HG02870 (cell line): ENCODE measurements at regions not wholly inside any gene's neighbourhood (a gene's known extent, or its start where the extent isn't known, plus 50 kb on each side); places are given as distances from the start of the nearest gene placed in this dataset.

Experiments
- ATAC-seq: cut with Tn5 transposase; IDR thresholded peaks from one replicate; pipeline ENCODE4 v1.9.1; 2021; ENCODE audit warnings: mild to moderate bottlenecking, moderate library complexity; ENCODE audit not compliant: unreplicated experiment

DNA sequence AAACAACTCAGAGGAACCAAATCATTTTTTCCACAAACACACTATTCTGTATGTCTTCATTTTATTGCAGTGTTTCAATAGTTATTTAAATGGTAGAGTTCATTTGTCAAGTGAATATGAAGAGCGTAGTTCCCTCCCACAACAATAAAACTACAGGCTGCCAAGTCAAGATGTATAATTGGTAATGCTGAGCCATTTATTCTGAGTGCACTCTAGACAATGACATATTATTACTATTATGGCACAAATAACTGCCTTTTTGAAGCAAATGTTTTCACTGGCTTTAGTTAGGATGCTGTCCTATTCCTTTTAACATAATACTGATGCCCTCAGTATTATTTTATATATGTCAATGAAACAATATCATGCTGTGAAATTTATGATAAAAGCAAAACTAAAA lies 102.7 kb upstream of the PCDH15 start:
- ATAC-seq = no peak

DNA sequence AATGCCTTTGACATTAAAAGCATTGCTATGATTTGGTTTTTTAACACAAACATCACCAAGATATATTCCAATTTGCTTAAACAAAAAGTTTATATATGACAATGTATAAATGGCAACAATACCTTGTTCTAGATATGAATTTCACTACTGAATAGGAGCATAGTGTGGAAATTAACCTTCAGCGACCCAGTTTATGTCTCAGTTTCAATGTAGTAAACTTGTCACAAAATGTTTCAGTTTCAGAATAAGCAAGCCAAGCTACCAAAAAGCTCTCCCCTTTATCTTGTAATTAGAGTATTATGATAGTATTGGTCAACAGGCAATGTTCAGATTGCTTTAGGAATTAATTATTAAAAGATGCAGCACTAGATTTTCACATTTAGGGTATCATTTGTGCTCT lies 99.6 kb upstream of the PCDH15 start:
- ATAC-seq = no peak

DNA sequence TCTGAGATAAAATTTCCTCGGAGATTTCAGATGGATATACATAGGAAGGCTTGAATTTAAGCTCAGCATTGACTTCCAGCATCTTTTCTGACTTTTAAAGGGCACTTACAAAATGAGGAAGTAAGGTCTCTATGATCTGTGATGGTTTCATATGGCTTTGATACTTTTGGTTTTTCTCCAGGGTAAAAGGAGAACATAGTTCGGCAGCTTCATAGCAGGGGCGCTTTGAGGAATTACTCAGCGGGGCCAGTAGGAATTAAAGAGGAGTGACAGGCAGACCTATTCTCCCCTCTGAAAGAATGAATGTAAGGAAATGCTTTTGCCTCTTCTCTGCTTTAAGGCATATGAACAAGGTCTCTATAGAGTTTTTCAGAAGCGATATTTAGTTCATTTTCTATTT lies 80.0 kb upstream of the PCDH15 start:
- ATAC-seq = no peak

DNA sequence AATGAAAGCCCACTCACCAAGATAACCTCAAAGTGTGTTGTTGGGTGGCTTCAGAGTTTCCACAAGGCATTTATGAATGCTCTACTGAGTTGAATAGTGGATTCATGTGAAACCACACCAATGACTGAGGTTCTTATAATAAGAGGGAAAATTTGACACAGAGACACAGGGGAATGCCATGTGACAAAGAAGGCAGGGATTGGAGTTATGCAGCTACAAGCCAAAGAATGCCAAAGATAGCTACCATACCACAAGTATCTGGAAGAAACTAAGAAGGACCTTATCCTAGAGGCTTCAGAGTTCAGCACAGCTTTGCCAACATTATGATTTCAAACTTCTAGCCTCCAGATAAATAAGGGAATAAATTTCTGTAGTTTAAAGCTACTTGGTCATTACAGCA lies 68.0 kb upstream of the PCDH15 start:
- ATAC-seq = no peak

DNA sequence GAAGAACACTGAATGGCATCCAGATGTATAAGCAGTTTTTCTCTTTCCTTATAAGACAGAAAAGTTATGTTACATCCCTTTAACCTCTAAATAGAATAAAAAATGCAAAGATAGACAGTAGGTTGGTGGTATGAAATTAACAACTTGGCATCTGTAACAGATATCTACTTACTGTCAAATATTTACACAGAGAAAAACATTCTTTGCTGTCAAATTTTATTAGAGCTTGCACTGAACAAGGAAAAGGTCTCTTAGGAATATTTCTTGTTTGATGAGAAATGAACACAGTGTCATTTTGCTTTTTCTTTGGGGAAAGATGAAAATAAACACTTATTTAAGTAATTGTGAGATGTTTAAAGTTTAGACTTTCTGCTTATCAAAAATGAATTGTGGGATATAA lies 65.6 kb upstream of the PCDH15 start:
- ATAC-seq = no peak

DNA sequence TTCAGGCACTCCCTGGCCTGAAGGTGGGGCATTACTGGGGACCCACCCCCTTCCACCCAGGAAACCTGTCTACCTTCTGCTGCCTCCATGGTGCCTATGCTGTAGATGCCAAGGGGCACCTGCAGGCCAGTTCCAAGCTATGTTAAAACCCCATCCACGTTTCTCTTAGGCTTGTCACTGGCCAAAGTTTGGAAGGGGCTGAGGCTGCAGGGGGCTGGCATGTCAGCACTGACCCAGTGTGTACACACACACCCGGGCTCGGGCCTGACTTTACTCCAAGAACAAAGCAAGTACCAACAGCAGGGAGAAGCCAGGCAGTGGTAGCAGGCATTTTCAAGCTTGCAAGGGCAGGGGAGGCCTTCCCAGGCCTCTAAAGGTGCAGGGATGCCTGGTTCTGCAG lies 53.8 kb upstream of the PCDH15 start:
- ATAC-seq = no peak

DNA sequence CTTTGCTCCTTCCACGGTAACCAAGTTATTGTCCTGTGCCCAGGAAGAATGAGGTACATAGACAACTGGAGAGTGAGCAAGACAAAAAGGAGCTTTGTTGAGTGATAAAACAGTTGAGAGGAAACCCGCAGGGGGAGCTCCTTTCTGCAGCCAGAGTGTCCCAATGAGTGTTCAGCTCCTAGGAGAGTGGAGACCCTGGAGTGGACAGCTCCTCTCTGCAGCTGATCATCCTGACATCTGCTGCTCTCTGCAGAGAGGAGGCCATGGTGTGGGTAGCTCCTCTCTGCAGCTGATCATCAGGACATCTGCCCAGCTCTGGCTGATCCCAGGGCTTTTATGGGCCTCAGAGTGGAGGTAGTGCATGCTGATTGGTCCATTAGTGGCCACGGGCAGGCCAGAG lies 53.4 kb upstream of the PCDH15 start:
- ATAC-seq = no peak

DNA sequence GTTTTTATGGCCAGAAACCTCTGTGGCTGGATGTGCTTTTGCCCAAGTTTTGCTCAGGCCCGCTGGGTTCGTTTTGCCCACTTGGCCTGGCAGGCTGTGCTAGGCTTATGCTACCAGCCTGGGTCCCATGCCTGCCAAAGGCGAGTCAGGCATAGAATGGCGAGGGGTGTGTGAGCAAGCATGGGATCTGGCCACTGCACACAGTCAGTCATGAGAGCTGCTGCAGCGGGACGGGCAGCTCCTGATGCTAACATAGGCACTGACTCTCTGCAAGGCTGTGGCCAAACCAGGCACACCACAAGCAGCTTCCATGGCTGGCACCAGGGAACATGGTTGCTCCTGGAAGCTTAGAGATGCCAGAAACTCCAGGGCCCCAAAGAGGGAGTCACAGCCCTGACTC lies 52.9 kb upstream of the PCDH15 start:
- no peak for ATAC-seq
